ENCODE measurements at regions not wholly inside any gene's neighbourhood (a gene's known extent, or its start where the extent isn't known, plus 50 kb on each side); places are given as distances from the start of the nearest gene placed in this dataset.

- Histone ChIP-seq H3K4me1 (ENCODE audit: control insufficient read depth, low read length) (no peaks in the 10 kb centered on the region), H3K36me3 (ENCODE audit: control insufficient read depth, low read length) (no peaks in the 10 kb centered on the region), H3K9me3 (ENCODE audit: control insufficient read depth, insufficient read depth, low read length) (peaks cover 11% of the 10 kb centered on the region; the same call in 1 of the 2 replicates), H3K9me2 (replicated peaks; ENCODE audit: control insufficient read depth, low read length) (no peaks in the 10 kb centered on the region), H3F3A (ENCODE audit: control insufficient read depth, insufficient read depth) (no peaks in the 10 kb centered on the region), H4K20me1 (ENCODE audit: control insufficient read depth, insufficient read depth, low read depth, low read length) (no peaks in the 10 kb centered on the region), H3K27me3 (ENCODE audit: control insufficient read depth, low read length) (no peaks in the 10 kb centered on the region), H3K27ac (ENCODE audit: low read depth, low read length) (no peak overlapping the region), H3K4me2 (ENCODE audit: low read length) (no peak overlapping the region), H3K79me2 (ENCODE audit: control insufficient read depth, low read length) (no peaks in the 10 kb centered on the region), H3K4me3 (ENCODE audit: low read length) (no peak overlapping the region)
- TF ChIP-seq CTCF (IDR thresholded peaks at IDR 0.05; ENCODE audit: low read depth, low read length, poor library complexity, severe bottlenecking) (no peak), EZH2phosphoT487 (IDR thresholded peaks at IDR 0.05; ENCODE audit: borderline replicate concordance, low read length) (no peak)
Observed at GRCh38 chr9:28900406-28900805, 1327.1 kb upstream of the C9orf72 start.

GRCh38 chr9:28909526-28909925, 1336.2 kb upstream of the C9orf72 start:
- Histone ChIP-seq H3F3A (ENCODE audit: control insufficient read depth, insufficient read depth) (no peaks in the 10 kb centered on the region), H3K79me2 (ENCODE audit: control insufficient read depth, low read length) (no peaks in the 10 kb centered on the region), H3K27ac (ENCODE audit: low read depth, low read length) (no peak overlapping the region), H3K4me3 (ENCODE audit: low read length) (no peak overlapping the region), H3K4me1 (ENCODE audit: control insufficient read depth, low read length) (no peaks in the 10 kb centered on the region), H3K36me3 (ENCODE audit: control insufficient read depth, low read length) (no peaks in the 10 kb centered on the region), H3K9me3 (ENCODE audit: control insufficient read depth, insufficient read depth, low read length) (no peaks in the 10 kb centered on the region), H3K4me2 (ENCODE audit: low read length) (no peak overlapping the region), H3K9me2 (replicated peaks; ENCODE audit: control insufficient read depth, low read length) (no peaks in the 10 kb centered on the region), H3K27me3 (ENCODE audit: control insufficient read depth, low read length) (no peaks in the 10 kb centered on the region), H4K20me1 (ENCODE audit: control insufficient read depth, insufficient read depth, low read depth, low read length) (no peaks in the 10 kb centered on the region)
- no peak for TF ChIP-seq CTCF (IDR thresholded peaks at IDR 0.05; ENCODE audit: low read depth, low read length, poor library complexity, severe bottlenecking)
- TF ChIP-seq EZH2phosphoT487 (IDR thresholded peaks at IDR 0.05; ENCODE audit: borderline replicate concordance, low read length), result no peak

- H3F3A ChIP-seq (ENCODE audit: control insufficient read depth, insufficient read depth), result no peaks in the 10 kb centered on the region
- H3K27me3 ChIP-seq (ENCODE audit: control insufficient read depth, low read length), result no peaks in the 10 kb centered on the region
- no peak overlapping the region for H3K4me2 ChIP-seq (ENCODE audit: low read length)
- H3K27ac ChIP-seq (ENCODE audit: low read depth, low read length), result no peak overlapping the region
- no peaks in the 10 kb centered on the region for H3K36me3 ChIP-seq (ENCODE audit: control insufficient read depth, low read length)
- H3K9me3 ChIP-seq (ENCODE audit: control insufficient read depth, insufficient read depth, low read length), result no peaks in the 10 kb centered on the region
- H3K4me1 ChIP-seq (ENCODE audit: control insufficient read depth, low read length), result no peaks in the 10 kb centered on the region
- no peaks in the 10 kb centered on the region for H4K20me1 ChIP-seq (ENCODE audit: control insufficient read depth, insufficient read depth, low read depth, low read length)
- TF ChIP-seq EZH2phosphoT487 (IDR thresholded peaks at IDR 0.05; ENCODE audit: borderline replicate concordance, low read length) (no peak), CTCF (IDR thresholded peaks at IDR 0.05; ENCODE audit: low read depth, low read length, poor library complexity, severe bottlenecking) (no peak)
- H3K9me2 ChIP-seq (replicated peaks; ENCODE audit: control insufficient read depth, low read length), result no peaks in the 10 kb centered on the region
- H3K79me2 ChIP-seq (ENCODE audit: control insufficient read depth, low read length), result no peaks in the 10 kb centered on the region
- no peak overlapping the region for H3K4me3 ChIP-seq (ENCODE audit: low read length)
Observed at GRCh38 chr9:28912621-28913020, 1339.3 kb upstream of the C9orf72 start.

All from DOHH2 (cell line).